OCI-LY1 (cell line): ENCODE measurements at regions not wholly inside any gene's neighbourhood (a gene's known extent, or its start where the extent isn't known, plus 50 kb on each side); places are given as distances from the start of the nearest gene placed in this dataset.

ENCODE experiments used
- H2AFZ ChIP-seq: fragments of 200-600 bp; sonication (generic), shearing (Covaris generic); 2 replicates; pipeline ENCODE4 v1.6.0; 2014; ENCODE audit warnings: antibody characterized with exemption, mild to moderate bottlenecking, low read length
- H3F3A ChIP-seq: fragments of 200-600 bp; sonication (generic), shearing (Covaris generic); 2 replicates; pipeline ENCODE4 v1.6.0; 2014; ENCODE audit warnings: mild to moderate bottlenecking, antibody characterized with exemption, low read length, moderate library complexity; ENCODE audit not compliant: insufficient read depth
- H3K27ac ChIP-seq: fragments of 200-600 bp; sonication (generic); 2 replicates; pipeline ENCODE4 v1.5.1; 2014; ENCODE audit warnings: low read length, mixed run types, mild to moderate bottlenecking, low read depth; ENCODE audit not compliant: poor library complexity, severe bottlenecking
- H3K27me3 ChIP-seq: fragments of 200-600 bp; sonication (generic); 2 replicates; pipeline ENCODE4 v1.6.0; 2014; ENCODE audit warnings: antibody characterized with exemption, mild to moderate bottlenecking, low read length, moderate library complexity; ENCODE audit not compliant: insufficient read depth
- H3K36me3 ChIP-seq: fragments of 200-600 bp; sonication (generic); 2 replicates; pipeline ENCODE4 v1.6.1; 2014; ENCODE audit warnings: mild to moderate bottlenecking, antibody characterized with exemption, low read length, moderate library complexity, mixed read lengths; ENCODE audit not compliant: insufficient read depth
- H3K4me1 ChIP-seq: fragments of 200-600 bp; sonication (generic); 2 replicates; pipeline ENCODE4 v1.5.1; 2014; ENCODE audit warnings: mild to moderate bottlenecking, low read length, moderate library complexity; ENCODE audit not compliant: insufficient read depth, severe bottlenecking
- H3K4me2 ChIP-seq: fragments of 200-600 bp; sonication (generic), shearing (Covaris generic); 2 replicates; pipeline ENCODE4 v1.6.1; 2014; ENCODE audit warnings: low read length
- H3K4me3 ChIP-seq: fragments of 200-600 bp; sonication (generic); 2 replicates; pipeline ENCODE4 v1.5.1; 2014; ENCODE audit warnings: low read length, low read depth, mild to moderate bottlenecking, mixed read lengths; ENCODE audit not compliant: poor library complexity, severe bottlenecking
- H3K79me2 ChIP-seq: fragments of 200-600 bp; shearing (Covaris generic); 2 replicates; pipeline ENCODE4 v1.6.1; 2016; ENCODE audit warnings: mixed run types, low read length, mixed read lengths; ENCODE audit not compliant: insufficient read depth
- H3K9ac ChIP-seq: fragments of 200-600 bp; sonication (generic), shearing (Covaris generic); 2 replicates; pipeline ENCODE4 v1.6.1; 2014; ENCODE audit warnings: mild to moderate bottlenecking, low read length, mixed read lengths
- H3K9me2 ChIP-seq: fragments of 200-600 bp; sonication (generic), shearing (Covaris generic); 2 replicates; pipeline ENCODE4 v1.6.1; 2014; ENCODE audit warnings: low read depth, mild to moderate bottlenecking, low read length, mixed read lengths
- H3K9me3 ChIP-seq: fragments of 200-600 bp; shearing (Covaris generic); 2 replicates; pipeline ENCODE4 v1.6.1; 2014; ENCODE audit warnings: low read length, mixed read lengths
- H4K20me1 ChIP-seq: fragments of 200-600 bp; sonication (generic), shearing (Covaris generic); 2 replicates; pipeline ENCODE4 v1.6.0; 2016; ENCODE audit warnings: mild to moderate bottlenecking, low read length; ENCODE audit not compliant: insufficient read depth
- EZH2 ChIP-seq: fragments of 200-600 bp; sonication (generic), shearing (Covaris generic); IDR thresholded peaks from 2 replicates; pipeline ENCODE4 v1.8.0; 2017; ENCODE audit warnings: borderline replicate concordance, mixed run types, mild to moderate bottlenecking, antibody characterized with exemption, low read length, moderate library complexity, mixed read lengths
- TF ChIP-seq, protein P1 (sequence below): fragments of 200-600 bp; sonication (generic), shearing (Covaris generic); IDR thresholded peaks from 2 replicates; pipeline ENCODE4 v1.5.1; 2017; ENCODE audit warnings: mild to moderate bottlenecking, antibody characterized with exemption, low read length, moderate library complexity, mixed read lengths

DNA sequence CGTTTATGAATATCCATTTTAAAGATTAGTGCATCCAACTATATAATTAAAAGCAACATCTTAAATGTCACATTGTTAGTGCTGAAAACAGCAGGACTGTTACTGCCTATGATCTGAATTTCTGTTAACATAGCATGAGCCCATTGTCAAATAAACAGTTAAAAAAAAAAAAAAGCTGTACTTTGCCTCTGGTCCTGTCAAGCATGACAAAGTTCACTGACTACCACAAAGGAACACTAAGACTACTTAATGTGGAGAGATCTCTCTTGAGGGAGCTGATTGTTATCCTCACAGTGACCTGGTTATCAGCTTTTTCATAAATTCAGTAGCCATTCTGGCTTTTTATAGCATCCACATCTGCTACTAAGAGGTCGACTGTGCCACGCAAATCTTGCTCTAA, 228.1 kb downstream of the TMEM200A start:
- Histone ChIP-seq H3K9ac (no peak overlapping the region), H3K4me1 (no peaks in the 10 kb centered on the region), H3K9me3 (no peaks in the 10 kb centered on the region), H3F3A (no peaks in the 10 kb centered on the region), H3K79me2 (no peaks in the 10 kb centered on the region), H3K27ac (no peak overlapping the region), H3K36me3 (no peaks in the 10 kb centered on the region), H3K4me3 (no peak overlapping the region), H3K9me2 (no peaks in the 10 kb centered on the region), H4K20me1 (no peaks in the 10 kb centered on the region), H3K27me3 (no peaks in the 10 kb centered on the region), H2AFZ (no peak overlapping the region), H3K4me2 (no peak overlapping the region)
- TF ChIP-seq, protein P1, sequence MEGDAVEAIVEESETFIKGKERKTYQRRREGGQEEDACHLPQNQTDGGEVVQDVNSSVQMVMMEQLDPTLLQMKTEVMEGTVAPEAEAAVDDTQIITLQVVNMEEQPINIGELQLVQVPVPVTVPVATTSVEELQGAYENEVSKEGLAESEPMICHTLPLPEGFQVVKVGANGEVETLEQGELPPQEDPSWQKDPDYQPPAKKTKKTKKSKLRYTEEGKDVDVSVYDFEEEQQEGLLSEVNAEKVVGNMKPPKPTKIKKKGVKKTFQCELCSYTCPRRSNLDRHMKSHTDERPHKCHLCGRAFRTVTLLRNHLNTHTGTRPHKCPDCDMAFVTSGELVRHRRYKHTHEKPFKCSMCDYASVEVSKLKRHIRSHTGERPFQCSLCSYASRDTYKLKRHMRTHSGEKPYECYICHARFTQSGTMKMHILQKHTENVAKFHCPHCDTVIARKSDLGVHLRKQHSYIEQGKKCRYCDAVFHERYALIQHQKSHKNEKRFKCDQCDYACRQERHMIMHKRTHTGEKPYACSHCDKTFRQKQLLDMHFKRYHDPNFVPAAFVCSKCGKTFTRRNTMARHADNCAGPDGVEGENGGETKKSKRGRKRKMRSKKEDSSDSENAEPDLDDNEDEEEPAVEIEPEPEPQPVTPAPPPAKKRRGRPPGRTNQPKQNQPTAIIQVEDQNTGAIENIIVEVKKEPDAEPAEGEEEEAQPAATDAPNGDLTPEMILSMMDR: no peak
- no peak for TF ChIP-seq EZH2

DNA sequence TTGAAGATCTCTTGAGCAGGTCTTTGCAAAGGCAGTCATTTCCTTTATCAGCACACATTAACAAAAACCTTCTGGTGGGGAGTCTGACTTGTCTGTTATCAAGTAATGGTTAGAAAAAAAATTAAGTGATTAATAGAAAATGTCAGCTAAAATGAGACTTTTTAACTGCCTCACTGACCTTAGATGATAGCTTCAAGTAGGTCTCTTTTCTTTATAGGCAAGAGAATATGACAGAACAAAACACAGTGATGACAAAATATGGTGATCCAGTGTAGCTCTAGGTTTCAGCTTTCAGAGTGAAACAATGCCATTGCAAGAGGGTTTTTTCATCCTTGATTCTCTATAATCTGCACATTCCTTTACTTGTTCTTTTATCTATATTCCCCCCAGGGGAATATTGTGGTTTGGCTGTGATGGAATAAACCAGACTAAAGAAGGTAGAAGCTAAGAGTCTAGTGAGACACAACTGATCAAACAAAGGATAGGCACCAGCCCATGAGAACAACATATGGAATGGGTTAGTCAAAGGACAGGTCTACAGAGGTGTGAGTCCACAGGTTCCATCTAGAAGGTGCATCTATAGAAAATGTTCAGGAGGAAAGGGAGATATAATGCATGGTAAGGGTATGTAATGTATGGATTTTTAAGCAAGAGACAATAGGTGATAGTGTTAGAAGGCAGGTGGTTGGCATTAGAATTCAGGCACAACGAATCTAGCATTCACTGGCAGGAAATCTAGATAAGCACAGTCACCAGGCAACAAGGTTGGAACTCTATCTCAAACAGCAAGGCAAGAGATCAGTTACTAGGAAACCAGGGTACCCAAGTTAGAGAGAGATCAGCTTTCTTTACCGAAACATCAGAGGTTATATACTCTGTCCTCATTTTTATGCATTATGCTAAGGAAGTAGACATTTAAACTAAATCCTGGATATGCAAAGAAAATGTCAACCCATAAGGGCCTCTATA, 228.9 kb upstream of the SMLR1 start:
- no peak overlapping the region for H3K4me3 ChIP-seq
- H3K27ac ChIP-seq: no peak overlapping the region
- no peaks in the 10 kb centered on the region for H3K79me2 ChIP-seq
- no peaks in the 10 kb centered on the region for H3K4me1 ChIP-seq
- H2AFZ ChIP-seq: no peak overlapping the region
- H3K27me3 ChIP-seq: no peaks in the 10 kb centered on the region
- no peaks in the 10 kb centered on the region for H3K36me3 ChIP-seq
- no peak overlapping the region for H3K9ac ChIP-seq
- no peaks in the 10 kb centered on the region for H3K9me3 ChIP-seq
- H4K20me1 ChIP-seq: no peaks in the 10 kb centered on the region
- no peak overlapping the region for H3K4me2 ChIP-seq
- H3F3A ChIP-seq: no peaks in the 10 kb centered on the region
- H3K9me2 ChIP-seq: no peaks in the 10 kb centered on the region
- TF ChIP-seq, protein P1: no peak
- no peak for TF ChIP-seq EZH2

DNA sequence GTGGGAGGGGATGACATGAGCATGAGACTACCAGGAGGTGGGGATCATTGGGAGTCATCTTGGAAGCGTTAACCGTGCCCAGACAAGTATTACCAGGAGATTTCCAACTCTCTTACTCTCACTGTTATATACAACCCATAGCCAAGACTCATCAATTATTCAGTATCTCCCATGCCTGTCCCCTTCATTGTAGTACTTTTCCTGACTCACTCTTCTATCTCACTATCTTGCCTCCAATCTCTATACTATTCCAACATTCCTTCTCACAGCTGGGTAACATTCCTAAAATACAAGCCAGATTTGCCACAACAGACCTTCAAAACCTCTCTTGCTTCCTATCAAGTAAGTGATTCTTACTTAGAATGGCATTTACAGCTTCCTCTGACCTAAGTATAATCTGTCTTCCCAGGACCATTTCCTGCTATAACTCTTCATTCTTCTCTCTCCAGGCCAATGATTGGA, 226.3 kb upstream of the SMLR1 start:
- Histone ChIP-seq H3K27ac (no peak overlapping the region), H3K4me3 (no peak overlapping the region), H3K9me3 (no peaks in the 10 kb centered on the region), H4K20me1 (no peaks in the 10 kb centered on the region), H3K9ac (no peak overlapping the region), H3K9me2 (no peaks in the 10 kb centered on the region), H3K36me3 (no peaks in the 10 kb centered on the region), H3K4me2 (no peak overlapping the region), H2AFZ (no peak overlapping the region), H3K4me1 (no peaks in the 10 kb centered on the region), H3K27me3 (no peaks in the 10 kb centered on the region), H3F3A (no peaks in the 10 kb centered on the region), H3K79me2 (no peaks in the 10 kb centered on the region)
- TF ChIP-seq EZH2: no peak
- TF ChIP-seq, protein P1: no peak
